ENCODE measurements at regions not wholly inside any gene's neighbourhood (a gene's known extent, or its start where the extent isn't known, plus 50 kb on each side); places are given as distances from the start of the nearest gene placed in this dataset.

- no peak overlapping the region for H3K27ac Mint-ChIP-seq
- no peak overlapping the region for H3K27ac ChIP-seq (ENCODE audit: insufficient read length, low read depth, low read length)
- H3K9me3 Mint-ChIP-seq = no peaks in the 10 kb centered on the region
Observed at GRCh38 chr3:22103423-22103822, 352.4 kb upstream of the ZNF385D start.

More at GRCh38 chr3:22103423-22103822, 352.4 kb upstream of the ZNF385D start:
- no peak overlapping the region for H3K9ac ChIP-seq (ENCODE audit: extremely low read depth, insufficient read length, low read length)
- H3K18ac ChIP-seq (ENCODE audit: insufficient read length, low read depth, low read length) = no peak overlapping the region
- H3K14ac ChIP-seq (ENCODE audit: insufficient read depth, low read length) = no peak overlapping the region
- H3K4me2 ChIP-seq (ENCODE audit: insufficient read depth, insufficient read length, low read length) = no peak overlapping the region
- WGBS (ENCODE audit: extremely low coverage, insufficient read length, low lambda C conversion rate) = no CpG with 5 or more reads among the region's 1 CpG
- H4K5ac ChIP-seq (ENCODE audit: insufficient read length, low read depth, low read length) = no peak overlapping the region
- no peaks in the 10 kb centered on the region for H3K9me3 ChIP-seq (ENCODE audit: control insufficient read depth, low read depth, low read length)
- H3K4ac ChIP-seq (ENCODE audit: low read depth, low read length) = no peak overlapping the region
- H2BK20ac ChIP-seq (ENCODE audit: low read depth, low read length, poor library complexity, severe bottlenecking) = no peak overlapping the region
- no peaks in the 10 kb centered on the region for H3K23me2 ChIP-seq (ENCODE audit: insufficient read length, low read depth, low read length, poor library complexity, severe bottlenecking)
- Mint-ChIP-seq H3K36me3 (ENCODE audit: insufficient read depth in 1 of 3, low read depth in 3 of 3) (no peaks in the 10 kb centered on the region), H3K27me3 (ENCODE audit: low read depth) (no peaks in the 10 kb centered on the region), H3K4me1 (no peaks in the 10 kb centered on the region), H3K4me3 (no peak overlapping the region)
- no peaks in the 10 kb centered on the region for H3K79me2 ChIP-seq (ENCODE audit: insufficient read depth, low read length)
- no peaks in the 10 kb centered on the region for H3K27me3 ChIP-seq (ENCODE audit: insufficient read depth, low read length)
- no peaks in the 10 kb centered on the region for H3K4me1 ChIP-seq (ENCODE audit: insufficient read depth, low read length)
- DNase-seq = no peak
- no peak overlapping the region for H3T11ph ChIP-seq (ENCODE audit: low read length)
- H2BK15ac ChIP-seq (ENCODE audit: low read depth, low read length) = no peak overlapping the region
- no peak overlapping the region for H2AK5ac ChIP-seq (ENCODE audit: insufficient read length, low read length)
- no peak overlapping the region for H2BK12ac ChIP-seq (ENCODE audit: insufficient read length, low read depth, low read length)
- no peak overlapping the region for H4K8ac ChIP-seq (replicated peaks; ENCODE audit: insufficient read length, low read depth, low read length)
- no peak overlapping the region for H2AFZ ChIP-seq (ENCODE audit: low read length)
- TF ChIP-seq, protein P1, sequence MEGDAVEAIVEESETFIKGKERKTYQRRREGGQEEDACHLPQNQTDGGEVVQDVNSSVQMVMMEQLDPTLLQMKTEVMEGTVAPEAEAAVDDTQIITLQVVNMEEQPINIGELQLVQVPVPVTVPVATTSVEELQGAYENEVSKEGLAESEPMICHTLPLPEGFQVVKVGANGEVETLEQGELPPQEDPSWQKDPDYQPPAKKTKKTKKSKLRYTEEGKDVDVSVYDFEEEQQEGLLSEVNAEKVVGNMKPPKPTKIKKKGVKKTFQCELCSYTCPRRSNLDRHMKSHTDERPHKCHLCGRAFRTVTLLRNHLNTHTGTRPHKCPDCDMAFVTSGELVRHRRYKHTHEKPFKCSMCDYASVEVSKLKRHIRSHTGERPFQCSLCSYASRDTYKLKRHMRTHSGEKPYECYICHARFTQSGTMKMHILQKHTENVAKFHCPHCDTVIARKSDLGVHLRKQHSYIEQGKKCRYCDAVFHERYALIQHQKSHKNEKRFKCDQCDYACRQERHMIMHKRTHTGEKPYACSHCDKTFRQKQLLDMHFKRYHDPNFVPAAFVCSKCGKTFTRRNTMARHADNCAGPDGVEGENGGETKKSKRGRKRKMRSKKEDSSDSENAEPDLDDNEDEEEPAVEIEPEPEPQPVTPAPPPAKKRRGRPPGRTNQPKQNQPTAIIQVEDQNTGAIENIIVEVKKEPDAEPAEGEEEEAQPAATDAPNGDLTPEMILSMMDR (conservative IDR thresholded peaks at IDR 0.05) = no peak
- no peak overlapping the region for H3K56ac ChIP-seq (ENCODE audit: insufficient read length, low read depth, low read length)
- H2BK5ac ChIP-seq (ENCODE audit: insufficient read length, low read length) = no peak overlapping the region
- no peak overlapping the region for H2BK120ac ChIP-seq (ENCODE audit: low read depth, low read length, poor library complexity, severe bottlenecking)
- H3K23ac ChIP-seq (ENCODE audit: insufficient read length, low read depth, low read length) = no peak overlapping the region
- no peaks in the 10 kb centered on the region for H4K20me1 ChIP-seq (ENCODE audit: control insufficient read depth, insufficient read depth, insufficient read length)
- H3K79me1 ChIP-seq (ENCODE audit: insufficient read depth, low read depth, low read length, poor library complexity, severe bottlenecking) = no peaks in the 10 kb centered on the region
- H4K91ac ChIP-seq (ENCODE audit: insufficient read length, low read depth, low read length) = no peak overlapping the region
